HG02943 (cell line): ENCODE measurements at regions not wholly inside any gene's neighbourhood (a gene's known extent, or its start where the extent isn't known, plus 50 kb on each side); places are given as distances from the start of the nearest gene placed in this dataset.
"Not testable (repeated sequence)": the region's sequence is repeated elsewhere in the genome, so short reads cannot be mapped to it uniquely, and the experiment has no call there.

Source experiments
- ATAC-seq: cut with Tn5 transposase; IDR thresholded peaks from one replicate; pipeline ENCODE4 v1.9.1; 2021; ENCODE audit warnings: mild to moderate bottlenecking, low read depth, moderate library complexity; ENCODE audit not compliant: unreplicated experiment

GRCh38 chr2:131668794-131669540 lies 141.3 kb downstream of the CCDC74A start:
- not testable (repeated sequence) for ATAC-seq

DNA sequence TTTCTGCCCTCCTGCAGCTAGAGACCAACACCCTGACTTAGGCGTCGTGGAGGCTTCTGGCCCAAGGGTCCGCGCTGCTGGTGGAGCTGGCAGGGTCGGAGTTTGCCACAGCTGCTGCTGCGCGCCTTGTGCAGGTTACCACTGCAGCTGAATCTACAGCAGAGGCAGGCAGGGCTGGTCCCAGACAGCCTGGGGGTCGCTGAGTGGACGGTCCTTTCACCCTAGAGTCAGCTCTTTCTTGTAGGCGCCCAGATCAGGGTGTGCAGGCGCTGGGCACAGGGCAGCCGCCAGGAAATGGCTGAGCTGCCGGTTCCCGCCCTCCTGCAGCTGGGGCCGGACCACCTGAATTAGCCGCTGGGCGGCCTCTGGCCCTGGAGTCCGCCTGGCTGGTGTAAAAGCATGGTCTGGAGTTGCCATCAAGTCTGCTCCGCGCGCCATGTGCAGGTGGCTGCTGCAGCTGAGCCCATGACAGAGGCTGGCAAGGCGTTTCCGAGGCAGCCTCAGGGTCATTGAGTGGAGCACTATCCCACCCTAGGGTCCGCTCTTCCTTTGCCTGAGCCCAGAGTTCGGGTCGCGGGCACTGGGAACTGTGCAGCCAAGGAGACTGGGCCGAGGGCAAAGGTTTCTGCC lies 144.3 kb downstream of the CCDC74A start:
- not testable (repeated sequence) for ATAC-seq

- ATAC-seq: peak; percentile 92
Observed at GRCh38 chr2:131672471-131673399, 145.0 kb downstream of the CCDC74A start.

DNA sequence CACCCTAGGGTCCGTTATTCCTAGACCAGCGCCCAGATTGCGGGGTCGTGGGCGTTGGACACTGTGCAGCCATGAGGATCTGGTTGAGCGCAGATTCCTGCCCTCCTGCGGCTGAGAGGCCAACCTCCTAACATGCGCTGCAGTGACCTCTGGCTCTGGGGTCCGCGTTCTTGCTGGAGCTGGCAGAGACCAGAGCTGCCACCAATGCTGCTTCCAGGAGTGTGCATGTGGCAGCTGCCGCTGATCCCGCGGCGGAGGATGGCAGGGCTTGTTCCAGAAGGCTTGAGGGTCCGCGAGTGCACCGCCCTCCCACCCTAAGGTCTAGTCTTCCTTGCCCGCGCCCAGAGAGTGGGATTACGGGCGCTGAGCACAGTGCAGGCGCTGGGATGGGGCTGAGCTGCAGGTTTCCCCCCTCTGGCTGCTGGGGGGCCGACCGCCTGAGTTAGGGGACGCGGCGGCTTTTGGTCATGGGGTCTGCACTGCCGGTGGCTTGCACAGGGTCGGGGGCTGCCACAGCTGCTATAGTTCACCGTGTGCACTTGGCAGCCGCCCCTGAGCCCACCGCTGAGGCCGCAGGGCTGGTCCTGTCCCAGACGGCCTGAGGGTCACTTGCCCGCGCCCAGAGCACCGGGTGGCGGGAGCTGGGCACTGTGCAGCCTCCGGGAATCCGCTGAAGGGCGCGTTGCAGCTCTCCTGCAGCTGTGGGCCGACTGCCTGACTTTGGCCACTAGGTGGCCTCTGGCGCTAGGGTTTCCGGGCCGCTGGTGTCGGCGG lies 145.9 kb downstream of the CCDC74A start:
- peak; percentile 94 for ATAC-seq

DNA sequence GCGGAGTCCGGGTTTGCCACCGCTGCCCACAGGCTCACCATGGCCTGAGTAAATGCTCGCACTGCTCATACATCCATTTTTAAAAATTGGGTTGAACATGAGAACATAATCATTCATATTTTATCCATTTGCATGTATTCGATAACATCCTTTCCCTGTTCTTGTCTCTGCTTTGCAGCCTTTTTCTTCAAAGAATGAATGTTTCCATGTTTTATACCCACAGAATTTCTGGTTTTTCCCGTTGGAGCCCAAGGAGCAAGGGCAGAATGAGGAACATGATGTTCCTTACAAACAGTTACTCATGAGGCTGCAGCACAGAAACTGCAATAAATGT lies 146.5 kb downstream of the CCDC74A start:
- ATAC-seq: no peak

DNA sequence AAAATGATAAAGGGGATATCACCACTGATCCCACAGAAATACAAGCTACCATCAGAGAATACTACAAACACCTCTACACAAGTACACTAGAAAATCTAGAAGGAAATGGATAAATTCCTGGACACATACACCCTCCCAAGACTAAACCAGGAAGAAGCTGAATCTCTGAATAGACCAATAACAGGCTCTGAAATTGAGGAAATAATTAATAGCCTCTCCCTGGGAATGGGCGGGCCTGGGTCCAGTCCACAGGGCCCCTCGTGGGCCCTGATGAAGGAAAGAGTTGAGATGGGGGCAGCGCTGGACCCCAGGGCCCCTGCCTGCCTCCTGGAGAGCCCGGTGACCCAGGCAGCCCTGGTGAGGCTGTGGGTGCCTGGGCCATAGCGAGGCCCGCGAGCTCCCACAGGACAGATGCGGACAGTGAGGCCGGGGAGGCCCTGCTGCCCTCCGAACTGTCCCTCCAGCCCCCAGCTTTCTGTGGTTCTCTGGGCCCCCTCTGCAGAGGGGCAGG lies 154.0 kb downstream of the CCDC74A start:
- not testable (repeated sequence) for ATAC-seq

DNA sequence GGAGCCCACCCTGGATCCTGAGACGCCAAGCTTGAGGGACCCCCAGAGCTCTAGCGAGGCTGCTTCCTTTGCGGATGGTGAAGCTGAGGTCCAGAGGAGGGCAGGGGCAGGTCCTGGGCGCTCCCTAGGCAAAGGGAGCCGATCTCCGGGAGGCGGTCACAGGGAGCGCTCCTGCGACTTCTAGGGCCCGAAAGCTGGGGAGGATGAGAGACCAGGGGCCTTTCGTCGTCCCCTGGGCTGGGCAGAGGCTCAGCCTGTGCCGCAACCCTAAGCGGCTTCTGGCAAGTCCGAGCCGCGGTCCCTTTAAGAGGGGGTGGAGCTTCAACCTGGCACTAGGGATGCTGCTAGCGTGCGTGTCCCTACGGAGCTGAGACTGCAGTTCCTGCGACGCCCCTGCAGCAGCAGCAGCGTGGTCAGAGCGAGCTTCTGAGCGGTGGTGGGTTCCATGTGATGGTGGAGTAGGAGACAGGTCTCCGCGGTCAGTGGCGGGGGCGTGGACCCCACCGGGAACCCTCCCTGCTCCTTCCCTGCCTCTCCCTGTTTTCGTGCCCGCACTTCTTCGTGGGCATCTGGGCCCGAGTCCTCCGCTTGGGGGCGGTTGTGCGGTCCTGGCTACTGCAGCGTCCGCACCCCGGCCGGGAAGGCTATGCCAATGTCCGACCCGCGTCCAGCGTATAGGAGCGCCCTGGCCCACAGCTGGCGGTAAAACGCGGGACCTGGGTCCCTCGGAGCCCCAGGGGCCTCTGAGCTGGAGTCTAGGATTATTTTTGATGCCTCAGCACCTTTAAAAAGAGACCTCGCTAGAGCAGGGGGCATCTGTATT lies 154.6 kb downstream of the CCDC74A start:
- peak; percentile 100 for ATAC-seq

DNA sequence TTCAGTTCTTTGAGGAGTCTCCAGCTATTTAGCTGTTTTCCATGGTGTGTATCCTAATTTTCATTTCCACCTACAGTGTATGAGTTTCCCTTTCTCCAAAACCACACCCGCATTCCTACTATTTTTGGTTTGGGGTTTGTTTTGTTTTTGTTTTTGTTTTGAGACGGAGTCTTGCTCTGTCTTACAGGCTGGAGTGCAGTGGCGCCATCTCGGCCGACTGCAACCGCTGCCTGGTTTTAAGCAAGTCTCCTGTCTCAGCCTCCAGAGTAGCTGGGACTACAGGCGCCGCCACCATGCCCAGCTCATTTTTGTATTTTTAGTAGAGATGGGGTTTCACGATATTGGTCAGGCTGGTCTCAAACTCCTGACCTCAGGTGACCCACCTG lies 155.2 kb downstream of the CCDC74A start:
- peak; percentile 47 for ATAC-seq

- ATAC-seq: not testable (repeated sequence)
Observed at GRCh38 chr2:131684631-131685316, 157.1 kb downstream of the CCDC74A start.

GRCh38 chr2:131686164-131686893 lies 158.6 kb downstream of the CCDC74A start:
- ATAC-seq: not testable (repeated sequence)

DNA sequence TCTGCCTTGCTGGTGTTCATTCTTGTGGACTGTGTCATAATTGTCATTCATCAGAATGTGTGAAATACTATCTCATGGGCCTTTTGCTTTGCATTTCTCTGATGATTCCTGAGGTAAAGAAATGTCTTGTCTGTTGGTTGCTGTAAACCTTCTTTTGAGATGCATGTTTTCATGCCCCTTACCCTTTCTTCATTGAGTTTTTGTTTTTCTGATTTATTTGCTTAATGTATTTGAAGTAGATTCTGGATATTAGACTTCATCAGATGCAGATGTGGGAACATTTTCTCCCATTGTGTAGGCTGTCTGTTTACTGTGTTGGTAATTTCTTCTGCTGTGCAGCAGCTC lies 159.2 kb downstream of the CCDC74A start:
- not testable (repeated sequence) for ATAC-seq

GRCh38 chr2:131689066-131689465 lies 161.4 kb downstream of the CCDC74A start:
- not testable (repeated sequence) for ATAC-seq

- not testable (repeated sequence) for ATAC-seq
Observed at GRCh38 chr2:131711268-131711667, 183.6 kb downstream of the CCDC74A start.

DNA sequence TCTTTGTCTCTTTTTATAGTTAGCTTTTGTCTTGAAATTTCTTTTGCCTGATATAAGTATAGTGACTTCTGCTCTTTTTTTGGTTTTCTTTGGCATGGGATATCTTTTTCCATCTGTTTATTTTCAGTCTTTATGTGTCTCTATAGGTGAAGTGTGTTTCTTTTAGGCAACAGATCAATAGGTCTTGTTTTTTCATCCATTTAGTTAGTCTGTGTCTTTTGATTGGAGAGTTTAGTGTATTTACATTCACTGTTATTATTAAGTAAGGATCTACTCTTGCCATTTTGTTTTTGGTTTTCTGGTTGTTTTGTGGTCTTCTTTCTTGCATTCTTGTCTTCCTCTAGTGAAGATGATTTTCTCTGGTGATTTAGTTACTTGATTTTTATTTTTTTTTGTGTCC lies 190.2 kb downstream of the CCDC74A start:
- not testable (repeated sequence) for ATAC-seq

GRCh38 chr2:131721163-131721562 lies 193.5 kb downstream of the CCDC74A start:
- not testable (repeated sequence) for ATAC-seq

GRCh38 chr2:131722256-131722655 lies 194.6 kb downstream of the CCDC74A start:
- ATAC-seq: not testable (repeated sequence)

GRCh38 chr2:131724019-131724418 lies 196.3 kb downstream of the CCDC74A start:
- ATAC-seq: no peak

DNA sequence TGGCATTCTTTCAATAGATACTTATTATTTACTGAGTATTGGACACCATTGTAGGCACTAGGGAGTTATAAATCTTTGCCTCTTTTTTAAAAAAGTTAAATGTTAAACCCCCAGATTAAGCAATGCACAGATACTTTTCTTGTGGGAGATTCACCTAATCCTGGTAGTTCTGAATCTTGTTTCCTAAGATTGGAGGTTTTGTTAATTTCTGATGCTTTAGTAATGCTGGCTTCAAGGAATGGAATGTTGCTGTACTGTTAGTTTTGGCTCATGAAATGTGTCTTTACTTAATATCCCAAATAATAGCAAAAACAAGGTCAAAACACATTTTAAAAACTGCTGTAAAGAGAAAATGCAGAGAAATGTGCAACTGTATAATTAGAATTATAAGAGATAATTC lies 200.8 kb downstream of the CCDC74A start:
- ATAC-seq: not testable (repeated sequence)
